HepG2 (cell line): ENCODE measurements at regions not wholly inside any gene's neighbourhood (a gene's known extent, or its start where the extent isn't known, plus 50 kb on each side); places are given as distances from the start of the nearest gene placed in this dataset.

Experiments used
- ATAC-seq: fragments of 200-7000 bp; cut with Tn5 transposase; 3 replicates; pipeline ENCODE4 v1.9.1; 2020; ENCODE audit warnings: mild to moderate bottlenecking, moderate library complexity
- BruUV-seq: library from RNA; stranded (reverse); fragments of 400-500 nt; replicated peaks from 2 replicates; lab custom pipeline; 2021; lab: Mats Ljungman, UMichigan
- CTCF ChIA-PET: fragments of 300-600 bp; formaldehyde crosslinking; extraction: SDS; loops from one replicate; lab custom pipeline; 2021; ENCODE audit warnings: low total read pairs, inconsistent platforms, low intra/inter-chr PET ratio; lab: Yijun Ruan, JAX
- POLR2A ChIA-PET: fragments of 350-600 bp; sonication (Branson Sonifier 250); formaldehyde crosslinking; loops from one replicate; lab custom pipeline; 2020; ENCODE audit warnings: antibody characterized with exemption, inconsistent platforms; lab: Yijun Ruan, JAX
- DNase-seq: peaks from one replicate; pipeline ENCODE4 v3.0.0-alpha.2; 2015; ENCODE audit warnings: low spot score
- FAIRE-seq: peaks from 3 replicates; lab custom pipeline; 2011; peaks lifted over from hg19 to GRCh38; lab: Jason Lieb, UNC
- H2AFZ ChIP-seq: one replicate; pipeline ENCODE4 v1.6.1; 2011; ENCODE audit warnings: low read length, inconsistent platforms
- H3K27ac ChIP-seq: fragments of 300-600 bp; 3 replicates; pipeline ENCODE4 v1.8.0; 2011; ENCODE audit warnings: mixed run types, mild to moderate bottlenecking, mixed read lengths, low read length, inconsistent platforms; ENCODE audit not compliant: insufficient read depth; ENCODE audit errors: extremely low read length
- H3K27me3 ChIP-seq, 2 experiments: fragments of 200-600 bp in 1 of 2; 2 replicates in 1 of 2; 3 replicates in 1 of 2; pipeline versions ENCODE4 v1.6.0 to v1.8.0; 2011; ENCODE audit warnings: low read length in 2 of 2, mild to moderate bottlenecking in 2 of 2, moderate library complexity in 2 of 2, inconsistent platforms in 1 of 2; ENCODE audit not compliant: insufficient read depth in 2 of 2, control insufficient read depth in 1 of 2
- H3K36me3 ChIP-seq, 2 experiments: fragments of 200-600 bp in 1 of 2; replicated peaks in 1 of 2; 2 replicates in 1 of 2; 3 replicates in 1 of 2; pipeline versions ENCODE4 v1.5.1 to v1.8.0; 2011; ENCODE audit warnings: low read length in 2 of 2, inconsistent platforms in 1 of 2; ENCODE audit not compliant: insufficient read depth in 2 of 2, control insufficient read depth in 1 of 2
- H3K4me1 ChIP-seq: 2 replicates; pipeline ENCODE4 v1.5.1; 2012; ENCODE audit warnings: low read length, inconsistent platforms; ENCODE audit not compliant: insufficient read depth
- H3K4me2 ChIP-seq: 2 replicates; pipeline ENCODE4 v1.6.0; 2011; ENCODE audit warnings: low read depth, low read length, inconsistent platforms
- H3K4me3 ChIP-seq, 3 experiments: fragments of 200-600 bp in 1 of 3; sonication (generic), shearing (Covaris generic) in 1 of 3; replicated peaks in 1 of 3; 2 replicates each; pipeline ENCODE4 v1.5.1; 2011 to 2016; ENCODE audit warnings: low read length in 3 of 3, inconsistent platforms in 2 of 3, low read depth in 2 of 3, mild to moderate bottlenecking in 2 of 3, control low read depth in 1 of 3, mixed read lengths in 1 of 3; ENCODE audit not compliant: insufficient read depth in 1 of 3
- H3K79me2 ChIP-seq: one replicate; pipeline ENCODE4 v1.6.1; 2011; ENCODE audit warnings: low read length, inconsistent platforms; ENCODE audit not compliant: insufficient read depth
- H3K9ac ChIP-seq: 2 replicates; pipeline ENCODE4 v1.6.0; 2011; ENCODE audit warnings: mild to moderate bottlenecking, low read depth, low read length, inconsistent platforms; ENCODE audit not compliant: insufficient read depth
- H3K9me3 ChIP-seq: 2 replicates; pipeline ENCODE4 v1.5.1; 2012; ENCODE audit warnings: mild to moderate bottlenecking, low read length
- H4K20me1 ChIP-seq: 2 replicates; pipeline ENCODE4 v1.6.0; 2011; ENCODE audit warnings: inconsistent platforms, mild to moderate bottlenecking, low read length, moderate library complexity; ENCODE audit not compliant: insufficient read depth
- CBX5 ChIP-seq: sonication (generic); formaldehyde crosslinking; IDR thresholded peaks from 2 replicates; pipeline ENCODE4 v1.4.0; 2020; ENCODE audit warnings: missing genetic modification reagents, borderline replicate concordance
- DPF2 ChIP-seq: sonication (generic); formaldehyde crosslinking; IDR thresholded peaks from 2 replicates; pipeline ENCODE4 v1.4.0; 2020; ENCODE audit warnings: mild to moderate bottlenecking, low read depth, missing genetic modification reagents, borderline replicate concordance
- ELF4 ChIP-seq: sonication (generic); formaldehyde crosslinking; IDR thresholded peaks from 2 replicates; pipeline ENCODE4 v1.5.0; 2020; ENCODE audit warnings: missing genetic modification reagents, mild to moderate bottlenecking, moderate library complexity, borderline replicate concordance
- NR3C1 ChIP-seq: sonication (generic); formaldehyde crosslinking; IDR thresholded peaks from 2 replicates; pipeline ENCODE4 v1.4.0; 2020; ENCODE audit warnings: missing genetic modification reagents
- TBX3 ChIP-seq: fragments of 450-650 bp; IDR thresholded peaks from 2 replicates; pipeline ENCODE4 v1.6.1; 2017; ENCODE audit warnings: antibody characterized with exemption, mild to moderate bottlenecking, inconsistent platforms, borderline replicate concordance
- ZNF446 ChIP-seq: sonication (generic); formaldehyde crosslinking; IDR thresholded peaks from 2 replicates; pipeline ENCODE4 v1.5.0; 2020; ENCODE audit warnings: mild to moderate bottlenecking, missing genetic modification reagents
- ZNF563 ChIP-seq: sonication (generic); formaldehyde crosslinking; IDR thresholded peaks from 2 replicates; pipeline ENCODE4 v1.8.0; 2022; ENCODE audit warnings: mild to moderate bottlenecking, moderate library complexity, missing genetic modification reagents
- ZSCAN21 ChIP-seq: sonication (generic); formaldehyde crosslinking; IDR thresholded peaks from 2 replicates; pipeline ENCODE4 v1.8.0; 2022; ENCODE audit warnings: mild to moderate bottlenecking, missing genetic modification reagents, moderate library complexity, borderline replicate concordance
- WGBS: methylation state at CpG from one replicate; pipeline ENCODE4 v1.1.6; 2017; ENCODE audit warnings: low lambda C conversion rate; 5-methylcytosine and 5-hydroxymethylcytosine counted together
- in situ Hi-C: cut with HindIII; loops from 2 replicates; pipeline ENCODE4 v1.10.0; 2017; ENCODE audit warnings: low pct_unique_long_range_greater_than_20kb; ENCODE audit not compliant: extremely low pct_ligation_motif_present
- intact Hi-C: fragments of 100-400 bp; cut with micrococcal nuclease; formaldehyde crosslinking; loops from one replicate; pipeline ENCODE4 v1.10.0; 2022; ENCODE audit not compliant: unreplicated experiment
- TF ChIP-seq, protein P1 (sequence below): conservative IDR thresholded peaks from 2 replicates; pipeline ENCODE4 v1.6.1; 2018; ENCODE audit warnings: missing genetic modification reagents
- TF ChIP-seq, protein P2 (sequence below): sonication (generic); formaldehyde crosslinking; IDR thresholded peaks from 2 replicates; pipeline ENCODE4 v1.4.0; 2020; ENCODE audit warnings: missing genetic modification reagents, borderline replicate concordance
- TF ChIP-seq, protein P3 (sequence below): sonication (generic); formaldehyde crosslinking; IDR thresholded peaks from 2 replicates; pipeline ENCODE4 v1.8.1; 2023; ENCODE audit warnings: missing genetic modification reagents, inconsistent platforms, borderline replicate concordance
- TF ChIP-seq, protein P4 (sequence below): sonication (generic); formaldehyde crosslinking; conservative IDR thresholded peaks from 2 replicates; pipeline ENCODE4 v1.4.0; 2020; ENCODE audit warnings: missing genetic modification reagents
- TF ChIP-seq, protein P5 (sequence below): sonication (generic); formaldehyde crosslinking; IDR thresholded peaks from 2 replicates; pipeline ENCODE4 v1.4.0; 2020; ENCODE audit warnings: missing genetic modification reagents, low read depth, mild to moderate bottlenecking, borderline replicate concordance

DNA sequence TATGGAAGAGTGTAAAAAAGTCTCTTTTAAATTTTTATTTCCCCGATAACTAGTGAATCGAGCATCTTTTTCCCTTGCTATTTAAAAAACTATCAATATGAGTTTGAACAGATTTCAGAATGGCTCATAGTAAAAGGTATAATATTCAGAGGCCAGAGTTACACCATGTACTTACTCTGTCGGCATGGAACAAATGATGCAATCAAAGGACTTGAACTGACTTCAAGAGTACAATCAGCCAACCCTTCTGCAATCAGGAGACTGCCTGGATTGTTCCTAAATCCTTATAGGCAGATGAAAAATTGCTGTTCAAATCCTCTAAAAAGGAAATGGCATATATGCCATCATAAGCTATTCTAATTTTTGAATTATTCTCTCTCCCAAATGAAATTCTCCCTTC, 273.3 kb downstream of the SH2D1A start (continued):
- no peak for TF ChIP-seq ELF4
- TF ChIP-seq NR3C1 = no peak
- no peak for TF ChIP-seq TBX3
- TF ChIP-seq ZNF446 (CRISPR knock-in tag) = no peak
- TF ChIP-seq, protein P1, sequence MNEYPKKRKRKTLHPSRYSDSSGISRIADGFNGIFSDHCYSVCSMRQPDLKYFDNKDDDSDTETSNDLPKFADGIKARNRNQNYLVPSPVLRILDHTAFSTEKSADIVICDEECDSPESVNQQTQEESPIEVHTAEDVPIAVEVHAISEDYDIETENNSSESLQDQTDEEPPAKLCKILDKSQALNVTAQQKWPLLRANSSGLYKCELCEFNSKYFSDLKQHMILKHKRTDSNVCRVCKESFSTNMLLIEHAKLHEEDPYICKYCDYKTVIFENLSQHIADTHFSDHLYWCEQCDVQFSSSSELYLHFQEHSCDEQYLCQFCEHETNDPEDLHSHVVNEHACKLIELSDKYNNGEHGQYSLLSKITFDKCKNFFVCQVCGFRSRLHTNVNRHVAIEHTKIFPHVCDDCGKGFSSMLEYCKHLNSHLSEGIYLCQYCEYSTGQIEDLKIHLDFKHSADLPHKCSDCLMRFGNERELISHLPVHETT (CRISPR knock-in tag) = no peak

DNA sequence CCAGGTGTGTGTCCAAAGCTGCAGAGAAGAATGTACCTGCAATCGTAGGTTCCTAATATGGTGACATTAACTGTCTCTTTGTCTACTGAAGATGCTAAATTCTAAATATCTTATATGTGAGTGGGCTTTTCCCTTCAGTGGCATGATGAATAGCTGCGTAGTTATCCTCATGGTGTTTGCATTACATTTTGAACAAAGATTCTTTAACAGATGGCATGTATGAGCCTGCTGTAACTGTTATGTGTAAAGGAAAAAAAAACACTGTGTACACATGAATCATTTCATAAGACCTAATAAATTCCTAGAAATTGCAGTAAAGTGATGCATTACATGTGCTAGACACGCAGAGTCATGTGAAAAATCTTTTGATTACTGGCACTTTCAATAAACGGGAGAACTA, 288.0 kb downstream of the SH2D1A start:
- Histone ChIP-seq H2AFZ (no peak overlapping the region), H3K79me2 (no peaks in the 10 kb centered on the region), H3K4me2 (no peak overlapping the region), H3K36me3 (no peaks in the 10 kb centered on the region), H3K4me1 (no peaks in the 10 kb centered on the region), H3K27ac (no peak overlapping the region), H4K20me1 (no peaks in the 10 kb centered on the region), H3K9me3 (no peaks in the 10 kb centered on the region), H3K27me3 (no peaks in the 10 kb centered on the region), H3K9ac (no peak overlapping the region), H3K4me3 (no peak overlapping the region)
- ATAC-seq = no peak
- in situ Hi-C loops (no loop called here), intact Hi-C loops (no loop called here)
- ChIA-PET CTCF (no interaction called here), POLR2A (no interaction called here)
- BruUV-seq = no TSS peak
- WGBS = 0% methylated on average over 4 of the region's 4 CpGs
- no peak for DNase-seq
- FAIRE-seq = no peak
- TF ChIP-seq, protein P2, sequence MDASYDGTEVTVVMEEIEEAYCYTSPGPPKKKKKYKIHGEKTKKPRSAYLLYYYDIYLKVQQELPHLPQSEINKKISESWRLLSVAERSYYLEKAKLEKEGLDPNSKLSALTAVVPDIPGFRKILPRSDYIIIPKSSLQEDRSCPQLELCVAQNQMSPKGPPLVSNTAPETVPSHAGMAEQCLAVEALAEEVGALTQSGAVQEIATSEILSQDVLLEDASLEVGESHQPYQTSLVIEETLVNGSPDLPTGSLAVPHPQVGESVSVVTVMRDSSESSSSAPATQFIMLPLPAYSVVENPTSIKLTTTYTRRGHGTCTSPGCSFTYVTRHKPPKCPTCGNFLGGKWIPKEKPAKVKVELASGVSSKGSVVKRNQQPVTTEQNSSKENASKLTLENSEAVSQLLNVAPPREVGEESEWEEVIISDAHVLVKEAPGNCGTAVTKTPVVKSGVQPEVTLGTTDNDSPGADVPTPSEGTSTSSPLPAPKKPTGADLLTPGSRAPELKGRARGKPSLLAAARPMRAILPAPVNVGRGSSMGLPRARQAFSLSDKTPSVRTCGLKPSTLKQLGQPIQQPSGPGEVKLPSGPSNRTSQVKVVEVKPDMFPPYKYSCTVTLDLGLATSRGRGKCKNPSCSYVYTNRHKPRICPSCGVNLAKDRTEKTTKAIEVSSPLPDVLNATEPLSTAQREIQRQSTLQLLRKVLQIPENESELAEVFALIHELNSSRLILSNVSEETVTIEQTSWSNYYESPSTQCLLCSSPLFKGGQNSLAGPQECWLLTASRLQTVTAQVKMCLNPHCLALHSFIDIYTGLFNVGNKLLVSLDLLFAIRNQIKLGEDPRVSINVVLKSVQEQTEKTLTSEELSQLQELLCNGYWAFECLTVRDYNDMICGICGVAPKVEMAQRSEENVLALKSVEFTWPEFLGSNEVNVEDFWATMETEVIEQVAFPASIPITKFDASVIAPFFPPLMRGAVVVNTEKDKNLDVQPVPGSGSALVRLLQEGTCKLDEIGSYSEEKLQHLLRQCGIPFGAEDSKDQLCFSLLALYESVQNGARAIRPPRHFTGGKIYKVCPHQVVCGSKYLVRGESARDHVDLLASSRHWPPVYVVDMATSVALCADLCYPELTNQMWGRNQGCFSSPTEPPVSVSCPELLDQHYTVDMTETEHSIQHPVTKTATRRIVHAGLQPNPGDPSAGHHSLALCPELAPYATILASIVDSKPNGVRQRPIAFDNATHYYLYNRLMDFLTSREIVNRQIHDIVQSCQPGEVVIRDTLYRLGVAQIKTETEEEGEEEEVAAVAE = no peak
- no peak for TF ChIP-seq CBX5
- no peak for TF ChIP-seq ZSCAN21 (CRISPR knock-in tag)
- TF ChIP-seq, protein P3, sequence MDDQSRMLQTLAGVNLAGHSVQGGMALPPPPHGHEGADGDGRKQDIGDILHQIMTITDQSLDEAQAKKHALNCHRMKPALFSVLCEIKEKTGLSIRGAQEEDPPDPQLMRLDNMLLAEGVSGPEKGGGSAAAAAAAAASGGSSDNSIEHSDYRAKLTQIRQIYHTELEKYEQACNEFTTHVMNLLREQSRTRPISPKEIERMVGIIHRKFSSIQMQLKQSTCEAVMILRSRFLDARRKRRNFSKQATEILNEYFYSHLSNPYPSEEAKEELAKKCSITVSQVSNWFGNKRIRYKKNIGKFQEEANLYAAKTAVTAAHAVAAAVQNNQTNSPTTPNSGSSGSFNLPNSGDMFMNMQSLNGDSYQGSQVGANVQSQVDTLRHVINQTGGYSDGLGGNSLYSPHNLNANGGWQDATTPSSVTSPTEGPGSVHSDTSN (CRISPR knock-in tag) = no peak
- no peak for TF ChIP-seq DPF2 (CRISPR knock-in tag)
- TF ChIP-seq, protein P4, sequence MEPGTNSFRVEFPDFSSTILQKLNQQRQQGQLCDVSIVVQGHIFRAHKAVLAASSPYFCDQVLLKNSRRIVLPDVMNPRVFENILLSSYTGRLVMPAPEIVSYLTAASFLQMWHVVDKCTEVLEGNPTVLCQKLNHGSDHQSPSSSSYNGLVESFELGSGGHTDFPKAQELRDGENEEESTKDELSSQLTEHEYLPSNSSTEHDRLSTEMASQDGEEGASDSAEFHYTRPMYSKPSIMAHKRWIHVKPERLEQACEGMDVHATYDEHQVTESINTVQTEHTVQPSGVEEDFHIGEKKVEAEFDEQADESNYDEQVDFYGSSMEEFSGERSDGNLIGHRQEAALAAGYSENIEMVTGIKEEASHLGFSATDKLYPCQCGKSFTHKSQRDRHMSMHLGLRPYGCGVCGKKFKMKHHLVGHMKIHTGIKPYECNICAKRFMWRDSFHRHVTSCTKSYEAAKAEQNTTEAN (CRISPR knock-in tag) = no peak
- TF ChIP-seq, protein P5, sequence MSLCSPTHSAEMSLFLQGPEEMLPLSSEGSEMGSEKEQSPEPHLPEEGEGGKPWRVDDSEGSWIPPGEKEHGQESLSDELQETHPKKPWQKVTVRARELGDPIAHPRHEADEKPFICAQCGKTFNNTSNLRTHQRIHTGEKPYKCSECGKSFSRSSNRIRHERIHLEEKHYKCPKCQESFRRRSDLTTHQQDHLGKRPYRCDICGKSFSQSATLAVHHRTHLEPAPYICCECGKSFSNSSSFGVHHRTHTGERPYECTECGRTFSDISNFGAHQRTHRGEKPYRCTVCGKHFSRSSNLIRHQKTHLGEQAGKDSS = no peak
- TF ChIP-seq ZNF563 = no peak
